GM20000 (cell line): ENCODE measurements at regions not wholly inside any gene's neighbourhood (a gene's known extent, or its start where the extent isn't known, plus 50 kb on each side); places are given as distances from the start of the nearest gene placed in this dataset.
"Not testable (repeated sequence)": the region's sequence is repeated elsewhere in the genome, so short reads cannot be mapped to it uniquely, and the experiment has no call there.

Source experiments
- DNase-seq: peaks from one replicate; pipeline ENCODE4 v3.0.0; 2012; ENCODE audit warnings: low spot score
- CTCF ChIP-seq: IDR thresholded peaks from 2 replicates; pipeline ENCODE4 v1.5.1; 2012; ENCODE audit warnings: mild to moderate bottlenecking, control low read depth; ENCODE audit errors: extremely low read depth, missing control alignments

GRCh38 chr10:23540401-23541030, 101.6 kb downstream of the OTUD1 start:
- no peak for DNase-seq

GRCh38 chr10:23543691-23544380, 105.0 kb downstream of the OTUD1 start:
- no peak for TF ChIP-seq CTCF
- DNase-seq, result no peak

More at GRCh38 chr10:23540401-23541030, 101.6 kb downstream of the OTUD1 start:
- no peak for TF ChIP-seq CTCF

- not testable (repeated sequence) for DNase-seq
Measured at GRCh38 chr10:23545866-23546265, 107.0 kb downstream of the OTUD1 start.

GRCh38 chr10:23556727-23557440, 118.0 kb downstream of the OTUD1 start:
- no peak for DNase-seq
- TF ChIP-seq CTCF, result no peak

GRCh38 chr10:23557777-23558176, 118.9 kb downstream of the OTUD1 start:
- no peak for DNase-seq
- no peak for TF ChIP-seq CTCF

GRCh38 chr10:23558361-23558799, 119.5 kb downstream of the OTUD1 start:
- no peak for DNase-seq
- no peak for TF ChIP-seq CTCF

DNA sequence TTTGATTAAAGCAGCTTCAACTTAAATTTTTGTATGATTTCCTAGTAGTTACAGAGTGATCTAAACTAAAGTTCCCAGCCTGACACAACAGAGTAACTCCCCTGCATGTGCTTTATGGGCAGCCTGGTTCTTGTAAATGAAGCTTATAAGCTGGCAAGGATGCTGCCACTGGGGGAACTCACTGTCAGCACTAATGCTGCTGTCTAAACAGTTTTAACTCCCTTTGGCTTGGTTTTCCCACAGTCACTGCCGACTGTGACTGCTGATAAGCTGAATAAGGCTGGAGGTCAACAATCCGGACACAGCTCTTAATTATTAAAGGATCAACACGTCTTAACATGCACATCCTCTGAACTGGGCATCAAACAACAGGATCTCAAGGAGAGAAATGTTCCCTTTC, 130.1 kb downstream of the OTUD1 start:
- TF ChIP-seq CTCF, result no peak
- no peak for DNase-seq

DNA sequence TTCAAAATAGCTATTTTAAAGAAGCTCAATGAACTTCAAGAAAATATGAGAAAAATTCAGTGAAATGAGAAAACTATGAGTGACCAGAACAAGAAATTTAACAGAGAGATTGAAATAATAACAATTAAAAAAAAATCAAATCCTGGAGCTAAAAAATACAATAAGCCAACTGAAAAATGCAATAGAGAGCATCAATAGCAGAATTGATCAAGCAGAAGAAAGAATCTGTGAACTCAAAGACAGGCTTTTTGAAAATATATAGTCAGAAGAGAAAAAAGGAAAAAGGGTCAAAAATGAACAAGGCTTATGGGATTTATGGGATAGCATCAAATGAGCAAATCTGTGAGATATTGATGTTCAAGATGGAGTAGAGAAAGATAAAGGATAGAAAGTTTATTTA, 133.0 kb downstream of the OTUD1 start:
- no peak for DNase-seq
- TF ChIP-seq CTCF, result no peak
